Panc1 (cell line): ENCODE measurements at regions not wholly inside any gene's neighbourhood (a gene's known extent, or its start where the extent isn't known, plus 50 kb on each side); places are given as distances from the start of the nearest gene placed in this dataset.
"Not testable (repeated sequence)": the region's sequence is repeated elsewhere in the genome, so short reads cannot be mapped to it uniquely, and the experiment has no call there.

Experiments
- ATAC-seq: fragments of 200-7000 bp; cut with Tn5 transposase; 2 replicates; pipeline ENCODE4 v1.9.1; 2020; ENCODE audit warnings: mild to moderate bottlenecking, moderate library complexity
- BruUV-seq: library from RNA; stranded (reverse); fragments of 400-500 nt; replicated peaks from 2 replicates; lab custom pipeline; 2021; lab: Mats Ljungman, UMichigan
- CTCF ChIA-PET: fragments of 300-600 bp; sonication (Branson Sonifier 250); formaldehyde crosslinking; loops from one replicate; lab custom pipeline; 2022; ENCODE audit warnings: antibody characterized with exemption; lab: Charles Lee
- POLR2A ChIA-PET: fragments of 300-600 bp; sonication (Branson Sonifier 250); formaldehyde crosslinking; loops from one replicate; lab custom pipeline; 2022; ENCODE audit warnings: antibody characterized with exemption; lab: Charles Lee
- DNase-seq: peaks from one replicate; pipeline ENCODE4 v3.0.0-alpha.2; 2010; ENCODE audit warnings: low read depth, low spot score
- H3K27ac ChIP-seq: 2 replicates; pipeline ENCODE4 v1.5.1; 2011; ENCODE audit warnings: mild to moderate bottlenecking, low read length, inconsistent platforms
- H3K27me3 ChIP-seq: fragments of 200-500 bp; sonication (Bioruptor generic); 2 replicates; pipeline ENCODE4 v1.6.0; 2014; ENCODE audit warnings: low read length, inconsistent platforms; ENCODE audit not compliant: control insufficient read depth, insufficient read depth
- H3K36me3 ChIP-seq: fragments of 200-500 bp; sonication (Bioruptor generic); 2 replicates; pipeline ENCODE4 v1.5.1; 2014; ENCODE audit warnings: inconsistent platforms, mild to moderate bottlenecking, low read length, moderate library complexity; ENCODE audit not compliant: control insufficient read depth, insufficient read depth
- H3K4me1 ChIP-seq: 2 replicates; pipeline ENCODE4 v1.5.1; 2011; ENCODE audit warnings: inconsistent platforms, mild to moderate bottlenecking, low read length, moderate library complexity; ENCODE audit not compliant: control insufficient read depth, insufficient read depth
- H3K4me3 ChIP-seq, 2 experiments: 2 replicates each; pipeline ENCODE4 v1.5.1; 2011 to 2012; ENCODE audit warnings: low read depth in 2 of 2, low read length in 2 of 2, mild to moderate bottlenecking in 2 of 2, inconsistent platforms in 1 of 2, moderate library complexity in 1 of 2
- H3K9me3 ChIP-seq: fragments of 200-500 bp; sonication (Bioruptor generic); 2 replicates; pipeline ENCODE4 v1.5.1; 2014; ENCODE audit warnings: low read depth, mild to moderate bottlenecking, inconsistent platforms, low read length, moderate library complexity; ENCODE audit not compliant: control insufficient read depth, insufficient read depth
- POLR2AphosphoS5 ChIP-seq: IDR thresholded peaks from 2 replicates; pipeline ENCODE4 v1.6.1; 2012; ENCODE audit warnings: mild to moderate bottlenecking, low read depth, low read length, moderate library complexity
- SIN3A ChIP-seq: IDR thresholded peaks from 2 replicates; pipeline ENCODE4 v1.6.1; 2012; ENCODE audit warnings: low read depth, mild to moderate bottlenecking, low read length, moderate library complexity, borderline replicate concordance; ENCODE audit not compliant: insufficient read depth
- TCF7L2 ChIP-seq: IDR thresholded peaks from 2 replicates; pipeline ENCODE4 v1.6.1; 2011; ENCODE audit warnings: mild to moderate bottlenecking, low read depth, low read length, inconsistent platforms
- in situ Hi-C: cut with HindIII; loops from 2 replicates; pipeline ENCODE4 v1.10.0; 2016; ENCODE audit warnings: low sequenced_read_pairs, low pct_unique_long_range_greater_than_20kb
- intact Hi-C: fragments of 100-400 bp; cut with micrococcal nuclease; formaldehyde crosslinking; loops from one replicate; pipeline ENCODE4 v1.10.0; 2022; ENCODE audit not compliant: unreplicated experiment
- TF ChIP-seq, protein P1 (sequence below), 2 experiments: IDR thresholded peaks; 2 replicates each; pipeline ENCODE4 v1.6.1; 2011 to 2012; ENCODE audit warnings: low read depth in 2 of 2, control low read depth in 1 of 2, low read length in 1 of 2, mild to moderate bottlenecking in 1 of 2, moderate library complexity in 1 of 2; ENCODE audit not compliant: insufficient read depth in 1 of 2
- TF ChIP-seq, protein P2 (sequence below): fragments of 450-650 bp; IDR thresholded peaks from 2 replicates; pipeline ENCODE4 v1.5.1; 2017; ENCODE audit warnings: mild to moderate bottlenecking

DNA sequence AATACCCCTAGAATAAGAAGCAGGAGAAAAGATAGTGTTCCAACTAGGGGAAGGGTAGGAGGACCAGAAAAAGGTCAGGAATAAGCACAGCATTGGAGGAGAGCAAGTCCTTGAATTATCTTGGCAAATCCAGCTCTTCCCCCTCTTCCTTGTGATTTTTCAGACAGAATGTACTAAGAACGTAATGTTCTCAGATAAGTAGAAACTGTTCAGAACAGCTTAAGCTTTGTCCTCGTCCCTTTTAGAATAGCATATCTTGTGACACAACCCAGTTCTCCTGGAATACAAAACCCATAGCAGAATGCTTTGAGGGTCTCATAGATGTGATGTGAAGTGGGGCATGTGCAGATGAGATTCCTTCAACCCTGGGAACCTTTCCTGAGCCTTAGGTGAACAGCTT lies 97.4 kb downstream of the EMB start:
- H3K27ac ChIP-seq, result no peak overlapping the region
- ChIA-PET POLR2A (no interaction called here), CTCF (no interaction called here)
- no peak for ATAC-seq
- no peaks in the 10 kb centered on the region for H3K27me3 ChIP-seq
- no peaks in the 10 kb centered on the region for H3K36me3 ChIP-seq
- no peaks in the 10 kb centered on the region for H3K9me3 ChIP-seq
- DNase-seq, result no peak
- no peak overlapping the region for H3K4me3 ChIP-seq
- H3K4me1 ChIP-seq, result no peaks in the 10 kb centered on the region; the same call in 1 of the 2 replicates
- no TSS peak for BruUV-seq
- TF ChIP-seq POLR2AphosphoS5, result no peak
- no peak for TF ChIP-seq SIN3A
- no peak for TF ChIP-seq TCF7L2
- TF ChIP-seq, protein P1, sequence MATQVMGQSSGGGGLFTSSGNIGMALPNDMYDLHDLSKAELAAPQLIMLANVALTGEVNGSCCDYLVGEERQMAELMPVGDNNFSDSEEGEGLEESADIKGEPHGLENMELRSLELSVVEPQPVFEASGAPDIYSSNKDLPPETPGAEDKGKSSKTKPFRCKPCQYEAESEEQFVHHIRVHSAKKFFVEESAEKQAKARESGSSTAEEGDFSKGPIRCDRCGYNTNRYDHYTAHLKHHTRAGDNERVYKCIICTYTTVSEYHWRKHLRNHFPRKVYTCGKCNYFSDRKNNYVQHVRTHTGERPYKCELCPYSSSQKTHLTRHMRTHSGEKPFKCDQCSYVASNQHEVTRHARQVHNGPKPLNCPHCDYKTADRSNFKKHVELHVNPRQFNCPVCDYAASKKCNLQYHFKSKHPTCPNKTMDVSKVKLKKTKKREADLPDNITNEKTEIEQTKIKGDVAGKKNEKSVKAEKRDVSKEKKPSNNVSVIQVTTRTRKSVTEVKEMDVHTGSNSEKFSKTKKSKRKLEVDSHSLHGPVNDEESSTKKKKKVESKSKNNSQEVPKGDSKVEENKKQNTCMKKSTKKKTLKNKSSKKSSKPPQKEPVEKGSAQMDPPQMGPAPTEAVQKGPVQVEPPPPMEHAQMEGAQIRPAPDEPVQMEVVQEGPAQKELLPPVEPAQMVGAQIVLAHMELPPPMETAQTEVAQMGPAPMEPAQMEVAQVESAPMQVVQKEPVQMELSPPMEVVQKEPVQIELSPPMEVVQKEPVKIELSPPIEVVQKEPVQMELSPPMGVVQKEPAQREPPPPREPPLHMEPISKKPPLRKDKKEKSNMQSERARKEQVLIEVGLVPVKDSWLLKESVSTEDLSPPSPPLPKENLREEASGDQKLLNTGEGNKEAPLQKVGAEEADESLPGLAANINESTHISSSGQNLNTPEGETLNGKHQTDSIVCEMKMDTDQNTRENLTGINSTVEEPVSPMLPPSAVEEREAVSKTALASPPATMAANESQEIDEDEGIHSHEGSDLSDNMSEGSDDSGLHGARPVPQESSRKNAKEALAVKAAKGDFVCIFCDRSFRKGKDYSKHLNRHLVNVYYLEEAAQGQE (IDR thresholded peaks at IDR 0.05; ENCODE audit: insufficient read depth in 1 of 2, low read depth in 2 of 2, low read length in 1 of 2), result no peak
- TF ChIP-seq, protein P2, sequence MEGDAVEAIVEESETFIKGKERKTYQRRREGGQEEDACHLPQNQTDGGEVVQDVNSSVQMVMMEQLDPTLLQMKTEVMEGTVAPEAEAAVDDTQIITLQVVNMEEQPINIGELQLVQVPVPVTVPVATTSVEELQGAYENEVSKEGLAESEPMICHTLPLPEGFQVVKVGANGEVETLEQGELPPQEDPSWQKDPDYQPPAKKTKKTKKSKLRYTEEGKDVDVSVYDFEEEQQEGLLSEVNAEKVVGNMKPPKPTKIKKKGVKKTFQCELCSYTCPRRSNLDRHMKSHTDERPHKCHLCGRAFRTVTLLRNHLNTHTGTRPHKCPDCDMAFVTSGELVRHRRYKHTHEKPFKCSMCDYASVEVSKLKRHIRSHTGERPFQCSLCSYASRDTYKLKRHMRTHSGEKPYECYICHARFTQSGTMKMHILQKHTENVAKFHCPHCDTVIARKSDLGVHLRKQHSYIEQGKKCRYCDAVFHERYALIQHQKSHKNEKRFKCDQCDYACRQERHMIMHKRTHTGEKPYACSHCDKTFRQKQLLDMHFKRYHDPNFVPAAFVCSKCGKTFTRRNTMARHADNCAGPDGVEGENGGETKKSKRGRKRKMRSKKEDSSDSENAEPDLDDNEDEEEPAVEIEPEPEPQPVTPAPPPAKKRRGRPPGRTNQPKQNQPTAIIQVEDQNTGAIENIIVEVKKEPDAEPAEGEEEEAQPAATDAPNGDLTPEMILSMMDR, result no peak
- in situ Hi-C loops (no loop called here), intact Hi-C loops (loop anchor here (5.0 kb wide), 1 partner anchor 169 kb away; no protein-coding TSS in a partner anchor)

DNA sequence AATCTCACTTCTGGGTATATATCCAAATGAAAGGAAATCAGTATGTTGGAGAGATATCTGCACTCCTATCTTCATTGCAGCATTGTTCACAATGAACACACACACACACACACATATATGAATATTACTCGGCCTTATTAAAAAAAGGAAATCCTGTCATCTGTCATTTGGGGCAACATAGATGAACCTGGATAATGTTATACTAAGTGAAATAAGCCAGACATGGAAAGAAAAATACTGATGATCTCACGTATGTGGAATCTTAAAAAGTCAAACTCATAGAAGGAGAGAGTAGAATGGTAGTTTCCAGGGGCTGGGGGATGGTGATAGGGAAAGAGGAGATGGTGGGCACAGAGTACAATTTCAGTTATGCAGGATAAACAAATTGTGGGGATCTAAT lies 100.3 kb downstream of the EMB start:
- H3K27me3 ChIP-seq, result no peaks in the 10 kb centered on the region
- TF ChIP-seq, protein P2, result no peak
- TF ChIP-seq, protein P1 (IDR thresholded peaks at IDR 0.05; ENCODE audit: insufficient read depth in 1 of 2, low read depth in 2 of 2, low read length in 1 of 2), result no peak
- BruUV-seq, result no TSS peak
- in situ Hi-C loops, result no loop called here
- no peaks in the 10 kb centered on the region for H3K36me3 ChIP-seq
- no peak for DNase-seq
- no peaks in the 10 kb centered on the region for H3K9me3 ChIP-seq
- no peak for ATAC-seq
- H3K27ac ChIP-seq, result no peak overlapping the region
- intact Hi-C loops, result loop anchor here (5.0 kb wide), 1 partner anchor 172 kb away; no protein-coding TSS in a partner anchor
- no peak overlapping the region for H3K4me3 ChIP-seq
- POLR2A ChIA-PET, result no interaction called here
- CTCF ChIA-PET, result no interaction called here
- H3K4me1 ChIP-seq, result no peaks in the 10 kb centered on the region

DNA sequence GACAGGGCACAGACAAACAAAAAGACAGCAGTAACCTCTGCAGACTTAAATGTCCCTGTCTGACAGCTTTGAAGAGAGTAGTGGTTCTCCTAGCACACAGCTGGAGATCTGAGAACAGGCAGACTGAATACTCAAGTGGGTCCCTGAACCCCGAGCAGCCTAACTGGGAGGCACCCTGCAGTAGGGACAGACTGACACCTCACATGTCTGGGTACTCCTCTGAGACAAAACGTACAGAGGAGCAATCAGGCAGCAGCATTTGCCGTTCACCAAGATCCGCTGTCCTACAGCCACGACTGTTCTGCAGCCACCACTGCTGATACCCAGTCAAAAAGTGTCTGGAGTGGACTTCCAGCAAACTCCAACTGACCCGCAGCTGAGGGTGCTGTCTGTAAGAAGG lies 110.5 kb downstream of the EMB start:
- H3K27ac ChIP-seq, H3K4me1 ChIP-seq, H3K9me3 ChIP-seq, BruUV-seq, H3K4me3 ChIP-seq, DNase-seq, intact Hi-C loops, H3K36me3 ChIP-seq, CTCF ChIA-PET, POLR2A ChIA-PET, H3K27me3 ChIP-seq, ATAC-seq, in situ Hi-C loops: not testable (repeated sequence)
